Amniotic epithelial cell (primary cell): ENCODE measurements at regions not wholly inside any gene's neighbourhood (a gene's known extent, or its start where the extent isn't known, plus 50 kb on each side); places are given as distances from the start of the nearest gene placed in this dataset.
"Not testable (repeated sequence)": the region's sequence is repeated elsewhere in the genome, so short reads cannot be mapped to it uniquely, and the experiment has no call there.

Experiments used
- DNase-seq: peaks from one replicate; pipeline ENCODE4 v3.0.0-alpha.2; 2010; ENCODE audit warnings: low read depth

DNA sequence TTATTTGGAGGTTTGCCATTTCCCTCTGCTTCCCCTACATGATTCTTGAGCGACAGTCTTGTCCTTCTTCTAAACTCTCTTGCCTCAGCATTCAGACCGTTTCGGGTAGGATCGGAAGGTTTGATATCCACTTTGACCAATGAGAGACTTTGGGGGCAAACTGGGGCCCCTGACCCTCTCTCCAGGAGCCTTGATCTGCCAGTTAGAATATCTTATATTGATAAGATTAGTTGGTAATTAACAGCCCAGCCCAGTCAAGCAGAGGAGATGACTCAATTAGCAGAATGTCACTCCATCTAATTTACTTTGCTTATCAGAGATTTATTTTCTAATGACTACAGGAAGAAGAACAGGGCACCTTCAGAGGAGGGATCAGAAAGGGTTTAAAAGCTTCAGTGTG, 532.8 kb downstream of the XYLT1 start:
- DNase-seq: no peak

DNA sequence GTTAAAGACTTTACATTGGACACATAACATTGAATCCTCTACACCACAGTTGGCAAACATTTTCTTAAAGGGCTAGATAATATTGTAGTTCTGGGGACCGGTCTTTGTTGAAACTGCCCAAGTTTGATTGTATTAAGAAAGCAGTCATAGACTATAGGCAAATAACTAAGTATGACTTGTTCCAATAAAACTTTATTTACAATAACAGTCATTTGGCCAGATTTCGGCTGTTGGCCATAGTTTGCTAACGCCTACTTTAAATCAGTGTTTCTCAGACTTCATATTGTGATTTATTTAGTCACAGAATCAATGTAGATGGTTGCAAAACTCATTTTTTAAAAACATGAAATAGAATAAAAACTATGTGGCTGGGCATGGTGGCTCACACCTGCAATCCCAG, 531.8 kb downstream of the XYLT1 start:
- DNase-seq: no peak

DNA sequence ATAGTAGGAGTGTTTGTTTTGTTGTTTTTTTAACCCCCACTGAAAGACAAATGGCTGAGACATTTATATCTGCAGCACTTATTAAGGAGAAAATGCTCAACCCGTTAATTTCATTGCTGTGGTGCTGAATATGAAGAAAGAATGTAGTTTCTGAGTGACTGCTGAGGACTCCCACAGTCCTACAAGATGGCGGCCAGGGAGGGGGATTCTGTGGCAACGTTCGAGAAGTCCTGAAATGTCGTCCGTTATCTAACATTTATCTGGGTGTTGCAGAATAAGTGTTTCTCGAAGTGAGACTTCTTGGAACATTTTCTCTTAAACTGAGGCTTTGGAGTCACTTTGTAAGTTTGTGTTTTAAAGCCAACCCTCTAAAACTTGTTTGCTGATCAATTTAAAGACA, 530.4 kb downstream of the XYLT1 start:
- DNase-seq: no peak

DNA sequence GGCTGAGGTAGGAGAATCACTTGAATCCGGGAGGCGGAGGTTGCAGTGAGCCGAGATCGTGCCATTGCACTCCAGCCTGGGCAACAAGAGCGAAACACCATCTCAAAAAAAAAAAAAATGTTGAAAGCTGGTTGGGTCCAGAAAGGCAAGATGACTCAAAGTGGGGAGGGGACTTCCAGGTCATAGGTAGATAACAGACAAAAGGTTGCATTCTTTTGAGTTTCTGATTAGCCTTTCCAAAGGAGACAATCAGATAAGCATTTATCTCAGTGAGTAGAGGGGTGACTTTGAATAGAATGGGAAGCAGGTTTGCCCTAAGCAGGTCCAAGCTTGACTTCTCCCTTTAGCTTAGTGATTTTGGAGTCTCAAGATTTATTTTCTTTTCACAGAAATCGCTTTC, 527.9 kb downstream of the XYLT1 start:
- not testable (repeated sequence) for DNase-seq

DNA sequence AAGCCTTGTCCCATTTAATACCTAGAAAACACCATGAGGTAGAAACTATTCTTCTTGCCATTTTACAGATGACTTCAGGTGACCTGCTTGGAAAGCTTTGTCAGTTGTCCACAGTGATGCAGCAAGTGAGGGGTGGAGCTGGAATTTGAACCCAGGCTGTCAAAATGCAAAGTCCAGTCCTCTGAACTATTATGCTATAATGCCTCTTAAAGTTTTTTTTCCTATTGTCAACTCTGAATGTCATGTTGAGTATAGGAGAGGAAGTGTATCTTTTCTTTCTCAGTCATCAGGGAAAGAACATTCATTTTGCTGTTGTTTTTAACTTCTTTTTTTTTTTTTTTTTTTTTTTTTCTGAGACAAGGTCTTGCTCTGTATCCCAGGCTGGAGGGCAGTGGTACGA, 525.6 kb downstream of the XYLT1 start:
- no peak for DNase-seq

DNA sequence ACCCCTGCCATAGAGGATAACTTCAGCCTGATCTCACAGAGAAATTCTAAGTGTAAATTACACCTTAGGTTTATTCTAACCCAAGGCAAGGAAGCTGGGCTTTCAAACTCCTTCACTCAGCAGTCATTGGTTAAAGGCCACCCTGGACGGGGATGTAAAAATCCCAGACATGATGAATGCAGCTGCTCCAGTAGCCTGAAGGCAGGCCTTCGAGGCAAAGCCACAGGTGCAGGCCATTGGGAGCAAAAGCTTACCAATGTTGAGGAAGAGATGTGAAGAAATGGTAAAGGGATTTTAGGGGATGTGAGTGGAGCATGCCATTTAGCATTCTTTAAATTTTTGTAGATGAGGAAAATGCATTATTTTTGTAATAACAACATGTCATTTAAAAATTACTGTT, 514.4 kb downstream of the XYLT1 start:
- DNase-seq: no peak

DNA sequence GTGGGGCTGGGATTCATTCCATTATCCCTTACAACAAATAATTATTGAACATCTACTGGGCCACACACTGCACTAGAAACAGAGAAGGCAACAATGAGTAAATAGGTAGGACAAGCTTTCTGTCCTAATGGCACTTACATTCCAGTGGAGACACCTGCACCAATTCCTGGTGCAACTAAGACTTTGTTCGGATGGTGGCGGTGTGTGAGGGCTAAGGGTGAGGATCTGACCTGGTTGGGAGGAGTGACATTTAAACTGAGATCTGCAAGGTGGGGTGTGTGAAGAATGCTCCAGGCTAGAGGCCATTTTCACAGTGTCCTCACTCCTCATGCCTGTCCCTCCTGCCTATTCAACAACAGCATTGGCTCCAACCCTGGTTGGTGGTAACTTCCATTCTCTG, 510.0 kb downstream of the XYLT1 start:
- DNase-seq: no peak

DNA sequence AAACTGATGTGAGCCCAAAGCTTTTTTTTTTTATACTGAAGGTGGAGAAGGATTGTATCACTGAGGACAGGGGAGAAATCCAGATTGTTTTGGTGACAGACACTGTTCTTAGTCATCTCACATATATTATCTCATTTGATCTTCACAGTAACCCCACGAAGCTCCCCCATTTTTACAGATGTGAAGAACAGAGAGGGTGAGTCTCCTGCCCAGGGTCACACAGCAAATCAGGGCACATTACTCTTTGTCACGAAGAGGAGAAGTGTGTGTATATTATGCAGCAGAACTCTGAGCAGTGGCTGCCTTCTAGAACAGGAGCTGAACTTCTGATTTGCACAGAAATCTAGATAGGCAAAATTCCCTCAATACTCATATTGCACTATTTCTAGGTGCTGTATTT, 504.3 kb downstream of the XYLT1 start:
- no peak for DNase-seq

DNA sequence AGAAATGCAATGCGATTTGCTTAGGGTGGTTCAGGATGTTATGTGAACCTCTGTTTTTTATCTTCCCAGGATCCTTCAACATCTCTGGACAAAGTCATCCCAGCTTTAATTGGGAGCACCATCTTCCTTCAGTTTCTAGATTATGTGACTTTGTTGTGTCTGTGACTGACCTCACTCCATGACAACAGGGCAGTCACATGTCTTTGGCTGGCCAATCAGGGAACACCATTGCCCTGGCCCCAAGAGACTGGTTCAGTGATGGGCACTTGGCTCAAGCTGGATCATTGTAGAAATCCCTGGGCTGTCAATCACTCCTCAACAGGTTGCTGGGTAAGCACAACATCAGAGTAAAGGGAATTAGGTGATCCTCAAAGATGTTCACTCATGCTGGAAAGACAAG, 499.7 kb downstream of the XYLT1 start:
- DNase-seq: no peak

DNA sequence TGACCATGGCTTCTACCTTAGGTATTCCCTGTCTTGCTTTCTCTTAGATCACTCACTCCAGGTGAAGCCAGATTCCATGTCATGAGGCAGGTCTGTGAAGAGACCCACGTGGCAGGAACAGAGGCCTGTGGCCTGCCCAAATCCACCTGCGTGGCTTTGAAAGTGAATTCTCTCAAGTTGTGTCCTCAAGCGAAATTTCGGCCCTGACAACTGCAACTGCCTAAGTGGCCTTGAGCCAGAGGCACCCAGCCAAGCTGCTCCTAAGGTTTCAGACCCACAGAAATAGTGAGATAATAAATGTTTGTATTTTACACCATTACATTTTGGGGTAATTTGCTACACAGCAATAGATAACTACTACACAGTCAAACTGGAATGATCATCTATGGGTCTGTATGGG, 497.9 kb downstream of the XYLT1 start:
- DNase-seq: no peak

DNA sequence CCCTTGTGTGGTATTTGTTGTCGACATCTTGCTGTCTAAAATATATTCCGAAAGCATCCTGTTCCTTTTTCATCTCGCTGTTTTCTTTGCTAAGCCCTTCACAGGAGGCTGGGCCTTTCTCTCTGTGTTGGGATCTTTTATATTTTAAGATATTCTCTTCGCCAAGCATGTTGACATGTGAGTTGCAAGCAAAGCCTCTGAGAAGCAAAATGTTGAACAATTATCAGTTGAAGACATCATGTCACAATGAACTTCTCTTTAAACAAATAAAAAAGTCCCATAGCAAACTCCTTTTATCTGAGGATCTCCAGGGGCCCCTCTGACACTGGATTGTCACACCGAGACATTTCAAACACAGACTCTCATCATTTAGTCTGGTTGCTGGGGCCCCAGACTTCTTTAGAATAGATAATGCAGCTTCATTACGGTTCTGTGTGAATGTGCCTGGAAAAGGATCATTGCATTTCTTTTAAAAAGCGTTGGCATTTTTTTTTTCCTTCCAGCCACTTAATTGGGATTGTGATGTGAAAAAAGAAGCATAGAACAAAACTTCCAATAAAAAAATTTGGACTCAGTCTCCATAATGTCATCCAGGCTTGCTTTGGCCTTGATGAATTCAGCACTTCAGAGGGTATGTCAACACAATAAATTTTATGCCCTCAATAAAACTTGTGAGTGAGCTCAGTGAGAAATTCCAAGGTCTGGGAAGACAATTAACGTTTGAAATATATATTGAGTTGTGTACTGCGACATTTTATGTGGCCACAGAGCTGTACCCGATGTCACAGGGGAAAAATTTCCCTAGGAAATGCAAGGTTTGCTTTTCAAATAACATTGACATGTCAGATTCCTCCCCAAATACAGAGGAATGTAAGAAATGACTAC, 496.8 kb downstream of the XYLT1 start:
- DNase-seq: no peak

DNA sequence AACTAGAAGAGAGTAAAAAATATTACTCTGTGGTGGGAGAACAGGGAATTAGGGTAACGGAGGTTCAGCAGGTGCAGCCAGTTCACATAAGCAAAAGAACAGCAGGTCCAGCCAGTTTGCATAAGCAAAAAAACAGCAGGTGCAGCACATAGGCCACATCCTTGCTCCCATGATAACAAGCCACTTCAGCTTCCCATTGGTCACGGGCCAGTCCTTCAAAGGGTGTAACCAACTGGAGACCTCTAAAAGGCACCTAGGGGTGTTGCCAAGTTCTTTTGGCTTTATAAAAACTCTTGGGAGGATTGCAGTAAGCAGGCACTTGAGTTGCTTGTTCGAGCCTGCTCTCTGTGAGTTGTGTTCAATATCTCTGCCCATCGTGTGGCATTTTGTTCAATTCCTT, 488.1 kb downstream of the XYLT1 start:
- DNase-seq: no peak

DNA sequence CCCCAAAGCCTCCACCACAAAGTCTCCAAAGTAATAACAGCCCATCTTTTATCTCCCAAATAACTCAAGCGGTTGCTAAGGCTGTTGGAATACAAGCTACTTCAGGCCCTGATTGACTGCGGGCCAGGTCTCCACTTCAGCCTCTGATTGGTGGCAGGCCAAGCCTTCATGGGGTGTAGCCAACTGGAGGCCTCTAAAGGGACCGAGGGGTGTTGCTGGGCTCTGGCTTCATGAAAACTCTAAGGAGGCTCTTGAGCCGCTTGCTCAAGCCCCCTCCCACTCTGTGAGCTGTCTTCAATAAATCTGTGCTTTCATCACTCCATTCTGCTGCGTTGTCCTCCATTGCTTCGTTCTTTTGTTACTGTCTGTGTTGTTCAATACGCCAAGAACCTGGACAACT, 487.2 kb downstream of the XYLT1 start:
- DNase-seq: no peak

DNA sequence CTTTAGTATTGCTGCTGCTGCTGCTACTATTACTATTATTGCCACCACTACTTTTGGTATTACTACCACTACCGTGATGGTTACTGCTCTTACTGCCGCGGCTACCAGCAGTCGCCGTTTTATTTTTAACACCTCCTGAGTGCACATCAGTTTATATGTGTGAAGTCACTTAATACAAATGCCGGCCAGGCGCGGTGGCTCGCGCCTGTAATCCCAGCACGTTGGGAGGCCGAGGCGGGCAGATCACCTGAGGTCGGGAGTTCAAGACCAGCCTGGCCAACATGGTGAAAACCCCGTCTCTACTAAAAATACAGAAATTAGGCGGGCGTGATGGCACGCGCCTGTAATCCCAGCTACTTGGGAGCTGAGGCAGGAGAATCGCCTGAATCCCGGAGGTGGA, 486.7 kb downstream of the XYLT1 start:
- not testable (repeated sequence) for DNase-seq

DNA sequence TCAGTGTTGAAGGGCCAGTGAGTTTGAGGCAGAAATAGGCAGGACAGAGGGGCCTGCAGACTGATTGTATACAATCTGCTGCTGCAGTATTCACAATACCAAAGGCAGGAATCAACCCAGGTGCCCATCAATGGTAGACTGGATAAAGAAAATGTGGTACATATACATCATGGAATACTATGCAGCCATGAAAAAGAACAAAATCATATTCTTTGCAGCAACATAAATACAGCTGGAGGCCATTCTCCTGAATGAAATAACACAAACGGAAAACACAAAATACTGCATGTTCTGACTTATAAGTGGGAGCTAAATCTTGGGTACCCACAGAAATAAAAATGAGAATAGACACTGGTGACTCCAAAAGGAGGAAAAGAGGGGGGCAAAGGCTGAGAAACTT, 485.1 kb downstream of the XYLT1 start:
- DNase-seq: no peak

DNA sequence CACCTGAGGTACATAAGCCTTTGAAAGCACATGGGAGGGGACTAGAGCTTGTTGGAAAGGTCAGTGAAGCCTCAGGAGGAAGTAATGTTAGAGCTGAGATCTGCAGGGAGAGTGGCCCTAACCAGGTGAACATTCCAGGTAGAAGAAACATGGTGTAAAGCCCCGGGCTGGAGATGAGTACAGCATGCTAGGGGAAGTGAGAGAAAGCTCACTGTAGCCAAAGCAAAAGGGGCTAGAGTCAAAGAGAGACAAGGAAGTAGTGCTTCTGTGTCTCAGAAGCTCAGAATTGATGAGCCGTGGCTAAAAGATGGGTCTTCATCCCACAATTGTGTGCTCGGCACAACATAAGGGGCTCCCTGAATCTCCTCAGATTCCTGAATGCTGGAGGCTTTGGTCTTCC, 481.8 kb downstream of the XYLT1 start:
- no peak for DNase-seq

DNA sequence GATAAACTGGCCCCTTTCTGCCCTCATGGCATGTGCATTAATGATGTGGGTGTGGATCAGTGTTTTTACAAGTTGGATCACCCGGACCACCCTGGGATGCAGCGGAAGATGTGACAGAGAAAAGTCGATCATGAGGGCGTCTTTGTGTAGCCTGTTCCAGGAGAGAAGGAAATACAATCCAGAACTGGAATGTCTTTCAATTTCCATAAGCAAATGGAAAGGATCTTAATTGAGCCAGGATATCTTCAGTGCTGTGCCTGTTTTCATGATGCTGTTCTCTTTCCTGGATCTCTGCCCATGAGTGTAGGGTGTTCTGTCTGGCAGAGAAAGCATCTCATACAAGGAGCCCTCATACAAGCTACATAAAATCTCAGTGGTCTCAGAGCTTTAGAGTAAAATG, 481.4 kb downstream of the XYLT1 start:
- no peak for DNase-seq

DNA sequence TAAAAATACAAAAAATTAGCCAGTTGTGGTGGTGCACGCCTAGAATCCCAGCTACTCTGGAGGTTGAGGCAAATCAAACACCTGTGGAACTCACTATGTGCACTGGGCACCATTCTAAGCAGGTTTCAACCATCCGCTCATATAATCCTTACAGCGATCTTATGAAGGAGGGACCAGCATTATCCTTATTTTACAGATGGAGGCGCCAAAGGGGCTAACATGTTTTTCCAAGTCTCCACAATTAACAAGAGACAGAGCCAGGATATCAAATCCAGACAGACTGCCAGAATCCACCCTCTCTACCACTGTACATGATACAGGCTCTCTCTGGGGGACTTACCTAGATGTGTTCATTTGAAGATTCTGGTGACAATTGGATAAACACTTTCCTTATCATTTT, 479.0 kb downstream of the XYLT1 start:
- no peak for DNase-seq

DNA sequence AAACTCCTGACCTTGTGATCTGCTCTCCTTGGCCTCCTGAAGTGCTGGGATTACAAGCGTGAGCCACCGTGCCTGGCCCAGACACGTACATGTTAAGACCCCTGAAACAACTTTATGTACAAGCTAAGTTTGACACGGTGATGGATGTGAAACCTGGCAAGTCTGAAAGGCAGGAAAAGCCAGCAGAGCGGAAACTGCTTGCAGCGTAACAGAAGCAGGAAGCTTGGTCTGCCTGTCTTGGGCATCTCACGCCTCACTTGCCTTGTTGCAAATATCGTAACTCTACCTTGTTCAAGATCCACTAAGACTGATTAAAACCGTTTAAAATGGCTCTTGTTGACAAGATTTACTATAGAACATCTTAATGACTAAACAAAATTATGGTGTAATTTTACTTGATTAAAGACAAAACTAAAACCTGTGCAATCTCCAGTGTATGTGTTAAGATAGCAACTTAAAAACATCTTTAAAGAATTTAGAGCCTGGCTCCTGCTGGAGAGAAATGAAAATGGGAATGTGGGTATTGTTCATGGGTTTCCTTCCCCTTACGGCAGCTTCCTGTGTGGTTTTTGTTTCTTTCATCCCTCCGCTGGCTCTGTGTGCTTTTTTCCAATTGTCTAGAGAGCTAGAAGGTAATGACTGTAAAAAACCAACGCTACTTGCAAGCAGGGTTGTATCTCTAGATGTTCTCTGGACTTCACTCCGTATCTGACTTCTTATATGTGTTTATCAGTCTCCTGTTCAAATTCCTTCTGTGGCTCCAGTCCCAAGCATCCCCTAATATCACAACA, 477.6 kb downstream of the XYLT1 start:
- no peak for DNase-seq

DNA sequence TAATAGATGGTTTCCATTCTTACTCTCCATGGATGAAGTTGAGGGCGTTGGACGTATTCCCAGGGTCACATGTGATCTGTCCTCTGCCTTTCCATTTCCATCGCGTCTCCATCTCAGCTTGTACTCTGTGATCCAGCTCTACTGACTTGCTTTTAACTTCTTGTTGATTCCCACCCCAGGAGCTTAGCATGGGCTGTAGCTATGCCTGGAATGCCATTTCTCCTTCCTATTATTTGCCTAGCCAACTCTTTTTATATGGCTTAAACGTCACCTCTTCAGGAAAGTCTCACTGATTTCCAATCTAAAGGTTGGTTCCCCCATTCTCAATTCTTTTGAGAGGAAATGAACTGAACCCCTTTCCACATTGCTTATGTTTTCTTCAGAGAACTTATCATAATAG, 475.9 kb downstream of the XYLT1 start:
- no peak for DNase-seq

DNA sequence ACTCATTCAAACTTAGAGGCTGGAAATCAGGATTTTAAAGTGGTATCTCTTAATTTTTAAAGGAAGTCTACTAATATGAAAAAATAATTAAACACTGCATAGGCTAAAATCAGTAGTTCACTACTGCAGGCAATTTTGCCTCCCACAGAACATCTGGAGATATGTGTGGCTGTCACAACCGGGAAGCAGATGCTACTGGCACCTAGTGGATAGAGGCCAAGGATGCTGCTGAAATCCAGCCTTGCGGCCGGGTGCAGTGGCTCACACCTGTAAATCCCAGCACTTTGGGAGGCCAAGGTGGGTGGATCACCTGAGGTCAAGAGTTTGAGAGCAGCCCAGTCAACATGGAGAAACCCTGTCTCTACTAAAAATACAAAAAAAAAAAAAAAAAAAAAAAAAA, 473.9 kb downstream of the XYLT1 start:
- DNase-seq: no peak

DNA sequence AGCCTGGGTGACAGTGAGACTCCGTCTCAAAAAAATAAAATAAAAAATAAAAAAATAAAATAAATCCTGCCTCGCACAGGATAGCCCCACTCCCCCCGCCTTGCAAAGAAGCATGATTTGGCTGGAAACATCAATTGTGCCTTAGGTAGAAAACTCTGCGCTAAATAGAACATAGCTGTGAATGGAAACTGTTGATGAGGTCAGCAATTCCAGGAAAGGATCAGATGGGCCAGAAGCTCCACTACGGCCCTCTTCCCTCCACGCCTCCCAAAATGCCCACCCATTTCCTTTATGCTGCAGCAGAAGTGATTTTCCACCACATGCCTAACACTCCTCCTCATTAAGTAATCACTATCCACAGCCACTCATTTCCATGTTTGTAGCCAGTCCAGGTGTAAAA, 473.4 kb downstream of the XYLT1 start:
- DNase-seq: no peak

DNA sequence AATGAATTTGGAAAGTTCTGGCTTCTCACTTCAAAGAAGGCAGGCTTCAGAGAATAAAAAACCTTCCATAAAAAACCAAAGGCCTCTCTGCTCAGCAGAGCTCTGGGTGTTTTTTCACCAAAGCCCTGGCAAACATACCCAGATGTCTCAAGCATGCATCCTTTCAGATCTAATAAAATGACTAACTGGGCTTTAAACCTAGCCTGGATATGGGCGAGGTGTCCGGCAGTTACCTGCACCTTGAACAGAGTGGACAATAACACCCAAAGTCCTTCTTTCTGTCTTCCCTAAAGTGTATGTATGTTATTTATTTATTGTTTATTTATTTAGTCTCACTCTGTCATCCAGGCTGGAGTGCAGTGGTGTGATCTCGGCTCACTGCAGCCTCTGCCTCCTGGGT, 469.3 kb downstream of the XYLT1 start:
- no peak for DNase-seq

DNA sequence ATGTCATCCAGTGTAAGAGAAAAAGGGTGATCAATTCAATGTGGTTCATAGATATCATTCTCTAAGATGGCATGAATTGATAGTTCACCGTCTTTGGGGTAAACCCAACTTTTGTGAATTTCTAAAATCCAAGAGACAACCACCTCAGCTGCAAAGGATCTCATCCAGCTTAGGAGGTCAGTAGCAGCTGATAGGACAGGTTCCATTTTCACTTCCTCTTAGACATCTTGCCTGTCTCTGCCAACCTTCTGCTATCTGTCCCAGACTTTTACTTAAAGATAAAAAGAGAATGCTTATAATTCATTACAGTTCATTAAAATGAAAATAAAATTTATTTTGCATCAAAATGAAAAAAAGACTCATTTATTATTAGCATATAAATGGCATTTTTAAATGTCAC, 468.2 kb downstream of the XYLT1 start:
- no peak for DNase-seq
